Tongue (tissue), 1 donor: ENCODE measurements at regions not wholly inside any gene's neighbourhood (a gene's known extent, or its start where the extent isn't known, plus 50 kb on each side); places are given as distances from the start of the nearest gene placed in this dataset.
"Not testable (repeated sequence)": the region's sequence is repeated elsewhere in the genome, so short reads cannot be mapped to it uniquely, and the experiment has no call there.

Experiments used
- DNase-seq: peaks from one replicate; pipeline ENCODE4 v3.0.0-alpha.2; 2015

DNA sequence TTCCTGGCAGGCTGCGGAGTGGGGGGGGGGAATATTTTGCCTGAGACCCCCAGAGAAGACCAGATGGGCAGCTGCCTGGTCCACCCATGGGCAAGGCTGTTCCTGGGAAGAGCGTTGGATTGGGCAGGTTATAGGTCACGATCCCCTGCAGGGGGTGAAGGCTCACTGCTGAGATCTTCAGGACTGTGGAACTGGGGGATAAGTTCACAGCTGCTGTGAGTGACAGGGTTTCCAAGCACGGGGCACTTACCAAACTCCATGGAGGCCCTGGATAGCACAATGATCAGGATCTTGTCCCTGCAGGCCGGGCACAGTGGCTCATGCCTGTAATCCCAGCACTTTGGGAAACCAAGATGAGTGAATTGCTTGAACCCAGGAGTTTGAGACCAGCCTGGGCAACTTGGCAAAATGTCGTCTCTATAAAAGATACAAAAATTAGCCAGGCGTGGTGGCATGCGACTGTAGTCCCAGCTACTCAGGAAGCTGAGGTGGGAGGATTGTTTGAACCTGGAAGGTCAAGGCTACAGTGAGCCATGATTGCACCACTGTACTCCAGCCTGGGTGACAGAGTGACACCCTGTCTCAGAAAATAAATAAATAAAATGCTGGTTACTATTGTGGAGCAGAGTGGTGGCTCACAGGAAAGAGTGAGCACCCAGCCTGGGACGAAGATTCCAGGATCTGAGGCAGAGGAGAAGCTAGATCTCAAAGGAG is 68.0 kb upstream of the HELT start:
- DNase-seq, result no peak

DNA sequence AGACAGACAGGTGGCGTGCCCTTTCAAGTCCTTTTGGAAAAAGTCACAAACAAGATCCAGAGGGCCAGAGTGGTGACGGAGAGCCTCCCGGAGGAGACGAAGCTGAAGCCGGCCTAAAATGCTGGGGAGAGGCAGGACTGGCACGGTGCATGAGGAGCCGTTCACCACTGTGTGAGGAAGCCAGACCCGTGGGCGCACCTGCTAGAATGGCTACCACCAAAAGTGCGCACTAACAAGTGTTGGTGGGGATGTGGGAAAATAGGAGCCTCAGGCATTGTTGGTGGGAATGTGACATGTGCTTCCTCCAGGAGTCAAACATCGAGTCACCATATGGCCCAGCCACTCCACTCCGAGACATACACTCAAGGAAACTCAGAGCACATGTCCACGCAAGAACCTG is 67.4 kb upstream of the HELT start:
- DNase-seq, result no peak

DNA sequence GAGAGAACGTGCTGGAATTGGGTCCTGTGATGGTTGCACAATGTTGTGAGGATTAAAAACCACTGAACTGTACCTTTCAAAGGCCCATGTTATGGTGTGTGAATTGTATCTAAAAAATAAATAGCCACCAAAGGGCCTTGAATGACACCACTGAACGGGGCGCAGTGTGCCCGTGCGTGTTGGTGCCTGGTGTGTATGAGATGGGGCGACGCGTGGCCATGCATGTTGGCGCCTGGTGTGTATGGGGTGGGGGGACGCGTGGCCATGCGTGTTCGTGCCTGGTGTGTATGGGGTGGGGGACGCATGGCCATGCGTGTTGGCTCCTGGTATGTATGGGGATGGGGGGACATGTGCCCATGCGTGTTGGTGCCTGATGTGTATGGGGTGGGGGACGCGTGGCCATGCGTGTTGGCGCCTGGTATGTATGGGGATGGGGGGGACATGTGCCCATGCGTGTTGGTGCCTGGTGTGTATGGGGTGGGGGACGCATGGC is 66.6 kb upstream of the HELT start:
- no peak for DNase-seq

DNA sequence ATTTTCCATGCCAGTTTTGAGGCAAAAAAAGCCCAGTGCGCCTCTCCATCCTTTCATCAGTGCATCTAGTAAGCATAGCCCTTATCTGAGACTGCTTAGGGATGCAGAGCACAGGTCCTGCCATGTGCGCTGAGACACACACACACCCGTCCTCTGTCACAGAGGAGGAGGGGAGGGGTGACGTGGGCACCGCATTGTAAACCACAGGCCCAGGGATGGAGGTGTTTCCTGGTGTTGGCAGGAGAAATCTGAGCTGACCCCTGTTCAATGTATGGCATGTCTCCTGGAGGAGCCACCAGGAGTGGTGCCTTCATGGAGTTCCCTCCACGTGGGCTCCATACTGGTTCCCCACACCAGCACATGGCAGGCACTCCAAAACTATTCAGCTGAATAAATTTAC is 65.8 kb upstream of the HELT start:
- no peak for DNase-seq

DNA sequence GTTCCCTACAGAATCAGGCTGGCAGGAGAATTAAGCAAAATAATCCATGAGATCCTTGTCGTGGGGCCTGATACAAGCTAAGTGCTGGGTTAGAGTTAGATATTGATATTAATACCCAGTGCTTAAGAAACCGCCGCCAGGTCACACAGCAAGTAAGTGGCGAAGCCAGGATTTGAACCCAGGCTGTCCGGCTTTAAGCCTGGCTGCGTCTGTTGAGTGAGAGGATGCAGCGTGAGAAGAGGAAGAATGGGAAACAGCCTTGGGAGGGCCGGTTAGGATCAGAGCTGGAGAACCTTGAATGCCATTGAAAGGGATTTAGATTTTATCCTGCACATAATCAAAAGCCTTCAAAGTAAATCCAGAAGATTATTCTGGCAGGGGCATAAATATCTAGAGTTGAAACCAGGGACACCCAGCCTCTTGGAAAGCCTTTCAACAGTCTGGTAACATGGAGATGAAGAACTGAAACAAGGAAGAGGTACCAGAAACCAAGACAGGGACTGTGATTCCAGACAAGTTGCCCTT is 64.8 kb upstream of the HELT start:
- DNase-seq, result no peak

DNA sequence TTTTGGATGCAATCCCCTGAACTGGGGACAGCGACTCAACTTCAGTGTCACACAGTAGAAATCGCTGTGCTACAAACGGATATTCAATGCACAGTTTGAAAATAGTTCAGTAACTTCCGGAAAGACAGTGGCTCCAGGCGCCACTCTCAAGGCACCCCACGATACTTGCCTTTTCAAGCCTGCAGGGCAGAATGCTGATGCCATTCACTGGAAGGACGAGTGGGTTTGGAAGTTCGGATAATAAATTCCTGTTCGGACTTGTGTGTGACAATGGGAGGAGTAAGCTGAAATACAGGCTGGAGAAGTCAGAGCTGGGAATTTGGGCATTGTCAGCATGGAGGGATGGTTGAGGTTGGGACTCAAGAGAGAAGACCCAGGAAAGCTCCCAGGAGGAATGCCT is 64.3 kb upstream of the HELT start:
- peak; percentile 4 for DNase-seq

DNA sequence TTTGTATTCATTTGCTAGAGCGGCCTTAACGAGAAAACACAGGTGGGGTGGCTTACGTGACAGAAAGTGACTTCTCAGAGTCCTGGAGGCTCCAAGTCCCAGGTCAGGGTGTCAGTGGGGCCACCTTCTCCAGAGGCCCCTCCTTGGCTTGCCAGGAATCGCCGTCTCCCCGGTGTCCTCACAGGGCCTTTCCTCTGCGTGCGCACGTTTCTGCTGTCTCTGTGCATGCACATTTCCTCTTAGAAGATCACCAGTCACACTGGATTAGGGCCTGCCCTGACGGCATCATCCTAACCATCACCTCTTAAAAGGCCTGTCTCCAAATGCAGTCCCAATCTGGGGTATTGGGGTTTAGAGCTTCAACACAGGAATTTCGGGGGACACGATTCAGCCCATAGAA is 63.8 kb upstream of the HELT start:
- DNase-seq, result no peak

DNA sequence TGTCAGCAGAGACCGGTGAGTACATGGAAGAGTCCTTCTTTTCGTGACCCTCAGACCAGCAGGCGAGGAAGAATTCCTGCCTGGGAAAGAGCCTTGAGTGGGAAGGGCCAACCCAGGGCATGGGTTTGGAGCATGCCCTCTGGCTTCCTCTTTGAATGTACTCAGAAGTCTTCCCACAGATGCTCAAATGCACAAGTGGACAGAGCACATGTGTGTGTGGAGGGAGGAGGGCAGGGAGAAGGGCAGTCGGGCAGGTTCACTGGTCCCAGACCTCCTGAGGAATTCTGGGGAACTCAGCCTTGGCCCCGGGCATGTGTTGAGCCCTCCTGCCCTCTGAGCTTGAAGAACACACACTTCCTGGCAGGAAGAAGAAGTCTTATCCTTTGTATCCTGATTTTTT is 63.2 kb upstream of the HELT start:
- DNase-seq, result no peak

DNA sequence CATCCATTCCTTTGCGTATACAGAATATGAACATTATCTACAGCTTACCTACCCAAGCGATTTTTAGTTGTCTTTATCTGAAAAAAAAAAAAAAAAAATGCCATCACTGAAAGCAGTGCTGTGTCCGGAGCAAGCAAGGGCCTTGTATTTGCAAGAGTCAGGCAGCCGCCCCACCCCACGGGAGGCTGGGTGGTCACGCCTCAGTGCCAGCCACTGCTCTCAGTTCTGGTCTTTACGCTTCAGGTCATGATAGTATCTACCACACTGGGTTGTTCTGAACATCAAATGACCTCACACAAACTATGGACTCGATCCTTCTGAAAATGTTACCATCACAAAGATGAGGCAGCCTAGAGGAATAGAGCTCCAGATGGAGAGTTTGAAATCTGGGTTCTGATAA is 62.7 kb upstream of the HELT start:
- DNase-seq, result no peak

DNA sequence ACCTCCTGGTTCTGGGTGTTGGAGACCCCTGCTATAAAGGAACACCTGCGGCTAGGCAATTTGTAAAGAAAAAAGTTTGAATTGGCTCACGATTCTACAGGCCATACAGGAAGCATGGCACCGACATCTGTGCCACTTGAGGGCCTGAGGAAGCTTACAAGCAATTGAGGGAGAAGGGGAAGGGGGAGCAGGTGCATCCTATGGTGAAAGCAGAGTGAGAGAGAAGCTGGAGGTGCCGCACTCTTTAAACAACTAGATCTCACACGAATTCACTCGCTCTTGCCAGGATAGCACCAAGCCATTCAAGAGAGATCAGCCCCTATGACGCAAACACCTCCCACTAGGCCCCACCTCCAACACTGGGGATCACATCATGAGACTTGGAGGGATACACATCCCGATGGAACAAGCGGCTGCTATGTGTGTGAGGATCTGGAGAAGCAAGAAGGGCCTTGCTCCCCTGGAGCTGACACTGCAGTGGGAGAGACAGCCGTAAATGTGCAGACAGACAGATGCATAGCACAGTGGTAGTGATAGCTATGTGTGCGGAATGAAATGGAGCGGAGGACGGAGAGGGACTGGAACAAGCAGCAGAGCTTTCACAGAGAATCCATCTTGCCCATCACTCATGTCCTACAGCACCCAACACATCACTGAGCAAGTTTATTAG is 60.7 kb upstream of the HELT start:
- no peak for DNase-seq

DNA sequence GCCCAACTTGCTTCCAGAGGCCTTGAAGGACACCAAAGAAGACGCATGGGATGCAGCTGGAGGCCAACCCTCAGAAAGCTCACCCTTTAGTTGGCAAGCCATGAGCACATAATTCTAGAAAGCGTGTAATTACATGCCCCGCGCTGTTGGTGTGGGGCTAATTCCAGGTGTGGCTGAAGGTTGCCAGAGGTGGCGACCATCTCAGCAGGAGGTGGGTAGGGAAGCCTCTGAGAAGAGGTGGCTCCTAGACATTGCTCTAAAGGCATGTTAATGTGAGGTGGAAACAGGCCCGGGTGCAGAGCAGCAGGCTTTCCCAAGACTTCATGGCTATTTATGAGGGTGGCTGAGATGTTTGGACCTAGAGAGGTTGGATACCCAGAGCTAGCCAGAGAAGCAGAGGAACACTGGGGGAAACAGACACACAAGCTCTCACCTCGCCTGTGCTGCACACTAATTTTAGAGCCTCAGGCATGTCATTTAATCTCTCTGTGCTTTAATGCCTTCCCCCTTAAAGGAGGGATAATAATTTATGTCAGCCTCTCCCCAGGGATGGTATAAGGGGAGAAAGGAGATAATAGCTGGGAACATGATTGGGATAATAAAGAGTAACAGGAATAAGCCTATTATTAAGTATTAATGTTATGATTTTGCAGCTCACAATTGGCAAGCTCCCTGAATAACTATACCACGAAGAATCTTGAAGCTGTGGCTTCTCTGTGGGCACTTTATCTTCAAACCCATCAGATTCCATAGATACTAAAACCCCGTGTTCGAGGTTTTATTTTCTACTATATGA is 60.0 kb upstream of the HELT start:
- DNase-seq, result no peak

DNA sequence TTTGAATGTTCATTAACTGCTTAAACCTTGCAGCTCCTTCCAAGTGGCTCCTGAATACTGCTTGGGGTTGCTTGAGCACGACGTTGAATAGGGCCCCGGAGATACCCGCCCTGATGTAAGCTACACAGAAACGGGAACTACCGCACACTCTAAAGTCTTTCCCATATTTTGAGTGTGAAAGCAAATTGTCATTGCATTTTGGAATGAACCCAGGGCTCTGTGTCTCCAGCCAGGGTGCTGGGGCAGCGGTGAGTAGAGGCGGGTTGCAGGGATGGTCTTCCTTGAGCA is 59.4 kb upstream of the HELT start:
- no peak for DNase-seq

DNA sequence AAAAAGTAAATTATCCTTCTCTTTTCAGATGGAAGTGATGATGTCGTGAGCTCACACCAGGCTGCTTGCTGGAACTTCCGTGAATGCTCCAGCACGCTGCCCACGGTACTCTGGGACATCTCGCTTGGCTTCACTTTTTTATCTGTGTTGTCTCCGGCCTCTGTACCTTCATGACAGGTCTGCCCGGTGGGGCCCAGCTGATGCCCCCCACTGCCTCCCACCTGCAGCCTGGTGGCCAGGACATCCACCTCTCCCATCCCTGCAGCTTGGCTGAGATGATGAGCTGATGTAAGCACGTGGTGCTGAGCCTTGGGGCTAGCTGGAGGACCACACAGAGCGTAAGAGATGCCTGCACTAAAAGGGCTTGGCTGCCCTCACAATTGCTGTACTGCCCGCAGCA is 59.0 kb upstream of the HELT start:
- DNase-seq, result no peak

DNA sequence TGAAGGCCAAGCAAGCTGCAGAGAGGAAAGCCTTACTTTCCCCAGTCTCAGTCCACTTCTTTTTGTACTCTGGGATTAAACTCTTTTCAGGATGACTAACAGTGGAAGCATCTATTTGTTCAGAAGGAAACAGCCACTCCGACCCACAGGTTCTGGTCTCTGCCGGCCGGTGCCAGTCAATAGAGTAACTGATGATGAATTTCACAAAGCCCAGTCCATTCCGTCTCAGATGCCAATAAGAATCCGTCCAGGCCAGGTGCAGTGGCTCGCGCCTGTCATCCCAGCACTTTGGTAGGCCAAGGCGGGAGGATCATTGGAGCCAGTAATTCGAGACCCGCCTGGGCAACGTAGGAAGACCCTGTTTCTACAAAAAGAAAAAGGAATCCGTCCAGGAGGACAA is 58.5 kb upstream of the HELT start:
- DNase-seq, result no peak

DNA sequence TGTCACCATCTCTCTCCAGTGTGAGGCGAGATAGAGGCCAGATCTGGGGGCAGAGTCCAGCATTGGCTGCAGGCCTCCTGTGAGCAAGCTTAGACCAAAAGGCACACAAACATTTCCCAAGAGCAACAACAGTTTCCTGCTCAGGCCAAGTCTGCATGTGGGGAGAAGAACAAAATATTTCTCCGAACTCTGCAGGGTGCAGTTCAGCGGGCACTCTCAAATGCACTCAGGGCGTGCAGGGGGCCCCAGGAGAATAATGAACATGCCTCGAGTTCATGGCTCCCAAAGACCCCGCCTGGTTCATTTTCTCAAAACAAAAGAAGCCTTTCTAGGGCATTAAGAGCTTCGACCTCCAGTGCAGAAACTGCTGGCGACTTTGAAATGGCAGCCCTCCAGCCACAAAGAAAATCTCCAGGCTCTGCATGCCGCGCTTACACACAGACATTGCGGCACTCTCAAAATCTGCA is 57.8 kb upstream of the HELT start:
- no peak for DNase-seq

DNA sequence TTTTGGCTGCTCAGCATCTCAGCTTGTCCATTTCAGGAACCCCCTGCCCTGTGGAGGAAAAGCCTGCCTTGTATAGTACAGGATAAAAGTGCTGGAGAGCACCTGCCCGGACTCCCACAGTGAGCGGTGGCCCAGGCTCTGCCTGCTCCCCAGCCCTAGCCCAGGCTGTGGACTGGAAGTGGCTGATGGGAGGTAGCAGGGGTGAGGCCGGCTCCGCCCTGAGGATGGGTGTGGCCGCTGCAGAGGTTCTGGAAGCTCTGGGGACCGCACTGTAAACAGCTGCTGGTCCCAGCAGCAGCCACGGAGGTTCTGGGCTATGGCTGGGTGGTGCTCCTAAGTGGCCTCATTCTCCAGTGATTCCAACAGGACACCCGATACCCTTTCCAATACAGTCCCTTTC is 56.6 kb upstream of the HELT start:
- DNase-seq, result no peak

DNA sequence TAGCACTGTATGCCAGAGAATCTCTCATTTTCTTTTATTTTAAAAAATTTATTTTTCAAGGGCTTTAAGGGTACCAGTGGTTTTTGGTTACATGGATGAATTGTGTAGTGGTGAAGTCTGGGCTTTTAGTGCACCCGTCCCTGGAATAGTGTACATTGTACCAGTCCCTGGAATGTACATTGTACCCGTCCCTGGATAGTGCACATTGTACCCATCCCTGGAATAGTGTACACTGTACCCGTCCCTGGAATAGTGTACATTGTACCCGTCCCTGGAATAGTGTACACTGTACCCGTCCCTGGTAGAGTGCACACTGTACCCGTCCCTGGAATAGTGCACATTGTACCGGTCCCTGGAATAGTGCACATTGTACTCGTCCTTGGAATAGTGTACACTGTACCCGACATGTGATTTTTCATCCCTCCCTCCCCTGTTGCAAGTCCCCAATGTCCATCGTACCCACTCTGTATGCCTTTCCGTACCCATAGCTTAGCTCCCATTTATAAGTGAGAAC is 56.1 kb upstream of the HELT start:
- no peak for DNase-seq

DNA sequence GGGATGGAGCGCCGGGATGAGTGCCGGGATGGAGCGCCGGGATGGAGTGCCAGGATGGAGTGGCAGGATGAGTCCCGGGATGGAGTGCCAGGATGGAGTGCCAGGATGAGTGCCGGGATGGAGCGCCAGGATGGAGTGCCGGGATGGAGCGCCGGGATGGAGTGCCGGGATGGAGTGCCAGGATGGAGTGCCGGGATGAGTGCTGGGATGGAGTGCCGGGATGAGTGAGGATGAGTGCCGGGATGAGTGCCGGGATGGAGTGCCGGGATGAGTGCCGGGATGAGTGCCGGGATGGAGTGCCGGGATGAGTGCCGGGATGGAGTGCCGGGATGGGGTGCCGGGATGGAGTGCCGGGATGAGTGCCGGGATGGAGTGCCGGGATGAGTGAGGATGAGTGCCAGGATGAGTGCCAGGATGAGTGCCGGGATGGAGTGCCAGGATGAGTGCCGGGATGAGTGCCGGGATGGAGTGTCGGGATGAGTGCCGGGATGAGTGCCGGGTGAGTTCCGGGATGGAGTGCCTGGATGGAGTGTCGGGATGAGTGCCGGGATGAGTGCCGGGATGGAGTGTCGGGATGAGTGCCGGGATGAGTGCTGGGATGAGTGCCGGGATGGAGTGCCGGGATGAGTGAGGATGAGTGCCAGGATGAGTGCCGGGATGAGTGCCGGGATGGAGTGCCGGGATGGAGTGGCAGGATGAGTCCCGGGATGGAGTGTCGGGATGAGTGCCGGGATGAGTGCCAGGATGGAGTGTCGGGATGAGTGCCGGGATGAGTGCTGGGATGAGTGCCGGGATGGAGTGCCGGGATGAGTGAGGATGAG is 52.9 kb upstream of the HELT start:
- DNase-seq, result not testable (repeated sequence)

DNA sequence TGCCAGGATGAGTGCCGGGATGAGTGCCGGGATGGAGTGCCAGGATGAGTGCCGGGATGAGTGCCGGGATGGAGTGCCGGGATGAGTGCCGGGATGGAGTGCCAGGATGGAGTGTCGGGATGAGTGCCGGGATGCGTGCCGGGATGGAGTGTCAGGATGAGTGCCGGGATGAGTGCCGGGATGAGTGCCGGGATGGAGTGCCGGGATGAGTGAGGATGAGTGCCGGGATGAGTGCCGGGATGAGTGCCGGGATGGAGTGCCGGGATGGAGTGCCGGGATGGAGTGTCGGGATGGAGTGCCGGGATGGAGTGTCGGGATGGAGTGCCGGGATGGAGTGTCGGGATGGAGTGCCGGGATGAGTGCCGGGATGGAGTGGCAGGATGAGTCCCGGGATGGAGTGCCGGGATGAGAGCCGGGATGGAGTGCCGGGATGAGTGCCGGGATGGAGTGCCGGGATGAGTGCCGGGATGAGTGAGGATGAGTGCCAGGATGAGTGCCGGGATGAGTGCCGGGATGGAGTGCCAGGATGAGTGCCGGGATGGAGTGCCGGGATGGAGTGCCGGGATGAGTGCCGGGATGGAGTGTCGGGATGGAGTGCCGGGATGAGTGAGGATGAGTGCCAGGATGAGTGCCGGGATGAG is 52.1 kb upstream of the HELT start:
- DNase-seq, result not testable (repeated sequence)

DNA sequence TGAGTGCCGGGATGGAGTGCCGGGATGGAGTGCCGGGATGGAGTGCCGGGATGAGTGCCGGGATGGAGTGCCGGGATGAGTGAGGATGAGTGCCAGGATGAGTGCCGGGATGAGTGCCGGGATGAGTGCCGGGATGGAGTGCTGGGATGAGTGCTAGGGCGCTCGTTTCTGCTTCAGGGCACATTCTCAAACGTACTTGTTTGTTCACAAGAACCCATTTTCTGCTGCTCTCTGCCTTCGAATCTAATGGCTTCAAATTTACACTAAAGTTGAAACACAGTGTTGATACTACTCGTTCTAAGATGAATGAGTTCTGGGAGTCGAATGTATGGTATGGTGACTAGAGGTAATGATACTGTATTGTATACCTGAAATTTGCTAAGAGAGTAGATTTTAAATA is 50.6 kb upstream of the HELT start:
- not testable (repeated sequence) for DNase-seq

DNA sequence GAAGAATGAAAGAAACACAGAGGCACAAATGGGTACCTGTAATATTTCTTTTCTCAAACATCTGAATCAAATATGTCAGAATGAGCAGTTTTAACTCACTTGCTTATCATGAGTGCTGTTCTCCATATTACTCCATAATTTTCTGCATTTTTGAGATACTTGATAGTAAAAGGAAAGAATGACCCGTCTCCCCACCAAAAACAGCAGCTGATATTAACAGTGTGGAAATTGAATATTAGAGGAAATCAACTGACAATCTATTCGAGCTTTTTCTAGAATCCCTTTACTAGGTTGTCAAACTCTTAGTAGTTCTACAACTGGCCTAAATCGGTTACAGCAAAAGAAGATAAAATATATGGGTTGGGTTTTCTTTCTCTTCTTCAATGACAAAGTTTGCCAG is 49.9 kb upstream of the HELT start:
- DNase-seq, result no peak
